ENCODE measurements at regions not wholly inside any gene's neighbourhood (a gene's known extent, or its start where the extent isn't known, plus 50 kb on each side); places are given as distances from the start of the nearest gene placed in this dataset.

DNA sequence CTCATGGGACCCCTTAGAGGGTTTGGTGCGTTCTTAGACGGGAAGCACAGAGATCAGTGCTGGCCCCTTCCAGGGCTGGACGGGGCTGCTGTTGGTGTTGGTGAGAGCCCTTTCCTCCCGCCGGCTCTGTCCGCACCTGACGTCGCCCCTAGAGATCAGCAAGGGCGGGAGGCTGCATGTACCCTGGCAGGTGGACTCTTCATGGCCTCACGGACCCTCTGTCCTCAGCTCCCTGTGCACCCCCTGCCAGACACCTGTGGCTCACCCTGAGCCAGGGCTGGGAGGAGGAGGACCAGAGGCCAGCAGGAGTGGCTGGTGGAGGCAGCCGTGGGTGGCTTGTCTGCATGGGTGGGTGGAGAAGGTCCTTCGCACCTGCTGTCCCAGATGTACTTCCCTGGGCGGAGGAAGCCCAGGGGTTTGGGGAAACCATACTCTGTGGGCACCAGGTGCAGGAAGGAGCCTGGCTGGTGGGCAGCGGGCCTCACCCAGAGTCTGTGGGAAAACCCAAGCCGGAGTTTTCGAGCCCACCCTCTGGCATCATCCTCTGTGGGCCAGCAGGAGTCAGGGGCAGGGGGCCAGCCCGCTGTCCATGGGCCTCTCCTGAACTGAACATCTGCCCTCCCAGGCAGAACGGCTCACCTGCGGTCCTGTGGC is 348.6 kb downstream of the SEC14L1 start:
- 94% methylated on average over 18 of the region's 19 CpGs for WGBS (ENCODE audit: low lambda C conversion rate)
- no TSS peak for BruUV-seq (replicated peaks)
- Histone ChIP-seq H3K4me2 (ENCODE audit: low read depth, low read length) (no peak overlapping the region), H3K4me3 (replicated peaks in 1 of 3; ENCODE audit: insufficient read depth in 1 of 3, low read depth in 2 of 3, low read length in 3 of 3) (no peak overlapping the region), H3K4me1 (ENCODE audit: insufficient read depth, low read length) (no peaks in the 10 kb centered on the region), H3K36me3 (replicated peaks in 1 of 2; ENCODE audit: control insufficient read depth in 1 of 2, insufficient read depth in 2 of 2, low read length in 2 of 2) (peaks cover 69 to 96% of the 10 kb centered on the region in 2 experiments), H3K9me3 (ENCODE audit: low read length) (no peaks in the 10 kb centered on the region), H3K27ac (ENCODE audit: extremely low read length, insufficient read depth, low read length) (no peak overlapping the region), H4K20me1 (ENCODE audit: insufficient read depth, low read length) (peaks cover 31% of the 10 kb centered on the region), H3K9ac (ENCODE audit: insufficient read depth, low read depth, low read length) (no peak overlapping the region), H3K79me2 (ENCODE audit: insufficient read depth, low read length) (peaks cover 9% of the 10 kb centered on the region), H2AFZ (ENCODE audit: low read length) (no peak overlapping the region), H3K27me3 (ENCODE audit: control insufficient read depth in 1 of 2, insufficient read depth in 2 of 2, low read length in 2 of 2) (no peaks in the 10 kb centered on the region)
- no peak for FAIRE-seq
- in situ Hi-C loops (cut with HindIII; ENCODE audit: extremely low pct_ligation_motif_present, low pct_unique_long_range_greater_than_20kb) (no loop called here), intact Hi-C loops (cut with micrococcal nuclease; ENCODE audit: unreplicated experiment) (no loop called here)
- CTCF ChIA-PET (ENCODE audit: low intra/inter-chr PET ratio, low total read pairs), result no interaction called here
- POLR2A ChIA-PET, result interaction anchor here (1.5 kb wide), 1 partner anchor 38 kb away, joined by 4 read pairs; no protein-coding TSS in a partner anchor
- no peak for DNase-seq (ENCODE audit: low spot score)
- ATAC-seq, result no peak
- TF ChIP-seq REPIN1 (CRISPR knock-in tag; IDR thresholded peaks at IDR 0.05; ENCODE audit: borderline replicate concordance, low read depth) (no peak), ZKSCAN8 (CRISPR knock-in tag; IDR thresholded peaks at IDR 0.05; ENCODE audit: borderline replicate concordance) (no peak), ELF3 (CRISPR knock-in tag; IDR thresholded peaks at IDR 0.05) (no peak), IRF2 (CRISPR knock-in tag; IDR thresholded peaks at IDR 0.05) (no peak), RBM22 (optimal IDR thresholded peaks at IDR 0.05; ENCODE audit: low read length) (peak; percentile 5), MAFG (CRISPR knock-in tag; IDR thresholded peaks at IDR 0.05) (no peak), ZNF672 (CRISPR knock-in tag; IDR thresholded peaks at IDR 0.05) (no peak), ZBTB20 (CRISPR knock-in tag; IDR thresholded peaks at IDR 0.05; ENCODE audit: borderline replicate concordance, low read depth) (no peak), ZZZ3 (CRISPR knock-in tag; IDR thresholded peaks at IDR 0.05; ENCODE audit: borderline replicate concordance) (no peak), NAIF1 (CRISPR knock-in tag; IDR thresholded peaks at IDR 0.05; ENCODE audit: borderline replicate concordance) (no peak), ZNF143 (CRISPR knock-in tag; IDR thresholded peaks at IDR 0.05) (no peak), MIER3 (CRISPR knock-in tag; IDR thresholded peaks at IDR 0.05; ENCODE audit: borderline replicate concordance) (no peak), NFIB (CRISPR knock-in tag; IDR thresholded peaks at IDR 0.05; ENCODE audit: borderline replicate concordance) (no peak), ZNF501 (CRISPR knock-in tag; IDR thresholded peaks at IDR 0.05) (no peak), ZNF253 (CRISPR knock-in tag; IDR thresholded peaks at IDR 0.05; ENCODE audit: borderline replicate concordance) (no peak)
- TF ChIP-seq, protein P1, sequence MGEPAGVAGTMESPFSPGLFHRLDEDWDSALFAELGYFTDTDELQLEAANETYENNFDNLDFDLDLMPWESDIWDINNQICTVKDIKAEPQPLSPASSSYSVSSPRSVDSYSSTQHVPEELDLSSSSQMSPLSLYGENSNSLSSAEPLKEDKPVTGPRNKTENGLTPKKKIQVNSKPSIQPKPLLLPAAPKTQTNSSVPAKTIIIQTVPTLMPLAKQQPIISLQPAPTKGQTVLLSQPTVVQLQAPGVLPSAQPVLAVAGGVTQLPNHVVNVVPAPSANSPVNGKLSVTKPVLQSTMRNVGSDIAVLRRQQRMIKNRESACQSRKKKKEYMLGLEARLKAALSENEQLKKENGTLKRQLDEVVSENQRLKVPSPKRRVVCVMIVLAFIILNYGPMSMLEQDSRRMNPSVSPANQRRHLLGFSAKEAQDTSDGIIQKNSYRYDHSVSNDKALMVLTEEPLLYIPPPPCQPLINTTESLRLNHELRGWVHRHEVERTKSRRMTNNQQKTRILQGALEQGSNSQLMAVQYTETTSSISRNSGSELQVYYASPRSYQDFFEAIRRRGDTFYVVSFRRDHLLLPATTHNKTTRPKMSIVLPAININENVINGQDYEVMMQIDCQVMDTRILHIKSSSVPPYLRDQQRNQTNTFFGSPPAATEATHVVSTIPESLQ (CRISPR knock-in tag; conservative IDR thresholded peaks at IDR 0.05), result no peak
- TF ChIP-seq, protein P2, sequence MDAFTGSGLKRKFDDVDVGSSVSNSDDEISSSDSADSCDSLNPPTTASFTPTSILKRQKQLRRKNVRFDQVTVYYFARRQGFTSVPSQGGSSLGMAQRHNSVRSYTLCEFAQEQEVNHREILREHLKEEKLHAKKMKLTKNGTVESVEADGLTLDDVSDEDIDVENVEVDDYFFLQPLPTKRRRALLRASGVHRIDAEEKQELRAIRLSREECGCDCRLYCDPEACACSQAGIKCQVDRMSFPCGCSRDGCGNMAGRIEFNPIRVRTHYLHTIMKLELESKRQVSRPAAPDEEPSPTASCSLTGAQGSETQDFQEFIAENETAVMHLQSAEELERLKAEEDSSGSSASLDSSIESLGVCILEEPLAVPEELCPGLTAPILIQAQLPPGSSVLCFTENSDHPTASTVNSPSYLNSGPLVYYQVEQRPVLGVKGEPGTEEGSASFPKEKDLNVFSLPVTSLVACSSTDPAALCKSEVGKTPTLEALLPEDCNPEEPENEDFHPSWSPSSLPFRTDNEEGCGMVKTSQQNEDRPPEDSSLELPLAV (CRISPR knock-in tag; conservative IDR thresholded peaks at IDR 0.05; ENCODE audit: low read depth), result no peak
- TF ChIP-seq, protein P3, sequence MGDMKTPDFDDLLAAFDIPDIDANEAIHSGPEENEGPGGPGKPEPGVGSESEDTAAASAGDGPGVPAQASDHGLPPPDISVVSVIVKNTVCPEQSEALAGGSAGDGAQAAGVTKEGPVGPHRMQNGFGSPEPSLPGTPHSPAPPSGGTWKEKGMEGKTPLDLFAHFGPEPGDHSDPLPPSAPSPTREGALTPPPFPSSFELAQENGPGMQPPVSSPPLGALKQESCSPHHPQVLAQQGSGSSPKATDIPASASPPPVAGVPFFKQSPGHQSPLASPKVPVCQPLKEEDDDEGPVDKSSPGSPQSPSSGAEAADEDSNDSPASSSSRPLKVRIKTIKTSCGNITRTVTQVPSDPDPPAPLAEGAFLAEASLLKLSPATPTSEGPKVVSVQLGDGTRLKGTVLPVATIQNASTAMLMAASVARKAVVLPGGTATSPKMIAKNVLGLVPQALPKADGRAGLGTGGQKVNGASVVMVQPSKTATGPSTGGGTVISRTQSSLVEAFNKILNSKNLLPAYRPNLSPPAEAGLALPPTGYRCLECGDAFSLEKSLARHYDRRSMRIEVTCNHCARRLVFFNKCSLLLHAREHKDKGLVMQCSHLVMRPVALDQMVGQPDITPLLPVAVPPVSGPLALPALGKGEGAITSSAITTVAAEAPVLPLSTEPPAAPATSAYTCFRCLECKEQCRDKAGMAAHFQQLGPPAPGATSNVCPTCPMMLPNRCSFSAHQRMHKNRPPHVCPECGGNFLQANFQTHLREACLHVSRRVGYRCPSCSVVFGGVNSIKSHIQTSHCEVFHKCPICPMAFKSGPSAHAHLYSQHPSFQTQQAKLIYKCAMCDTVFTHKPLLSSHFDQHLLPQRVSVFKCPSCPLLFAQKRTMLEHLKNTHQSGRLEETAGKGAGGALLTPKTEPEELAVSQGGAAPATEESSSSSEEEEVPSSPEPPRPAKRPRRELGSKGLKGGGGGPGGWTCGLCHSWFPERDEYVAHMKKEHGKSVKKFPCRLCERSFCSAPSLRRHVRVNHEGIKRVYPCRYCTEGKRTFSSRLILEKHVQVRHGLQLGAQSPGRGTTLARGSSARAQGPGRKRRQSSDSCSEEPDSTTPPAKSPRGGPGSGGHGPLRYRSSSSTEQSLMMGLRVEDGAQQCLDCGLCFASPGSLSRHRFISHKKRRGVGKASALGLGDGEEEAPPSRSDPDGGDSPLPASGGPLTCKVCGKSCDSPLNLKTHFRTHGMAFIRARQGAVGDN (CRISPR knock-in tag; IDR thresholded peaks at IDR 0.05), result 0 out of 2 replicates have a peak, but pooled peaks have one; percentile 14

Data from HepG2 (cell line).